ENCODE measurements at regions not wholly inside any gene's neighbourhood (a gene's known extent, or its start where the extent isn't known, plus 50 kb on each side); places are given as distances from the start of the nearest gene placed in this dataset.

DNA sequence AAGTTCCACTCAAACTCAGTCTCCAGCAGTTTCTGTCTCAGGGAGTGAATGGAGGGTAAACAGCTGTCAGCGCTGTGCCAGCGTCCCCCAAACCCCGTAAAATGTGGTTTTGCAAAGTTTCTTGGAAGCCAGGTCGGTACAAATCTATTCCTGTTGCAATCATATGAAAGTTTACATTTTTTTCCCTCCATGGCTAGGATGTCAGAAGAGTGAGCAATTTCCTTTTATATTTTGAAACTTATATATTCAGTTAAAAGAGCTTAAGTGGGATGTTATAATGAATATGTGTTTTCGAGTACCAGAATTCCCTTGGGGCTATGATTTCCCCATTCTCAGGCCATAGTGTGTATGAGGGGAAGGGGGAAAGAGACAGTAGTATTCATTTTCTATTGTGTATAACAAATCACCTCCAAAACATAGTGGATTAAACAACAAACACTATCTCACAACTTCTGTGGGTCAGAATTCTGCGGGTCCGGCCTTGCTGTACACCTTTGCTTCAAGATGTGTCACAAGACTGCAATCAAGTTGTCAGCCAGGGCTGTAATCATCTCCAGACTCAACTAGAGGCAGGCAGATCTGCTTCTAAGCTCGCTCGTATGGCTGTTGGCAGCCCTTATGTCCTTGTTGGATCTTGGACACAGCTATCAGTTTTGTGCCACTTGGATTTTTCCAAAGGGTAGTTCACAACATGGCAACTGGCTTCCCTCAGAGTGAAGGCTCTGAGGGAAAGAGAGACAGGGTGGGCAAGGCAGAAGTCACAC is 107.4 kb downstream of the SNX18 start:
- H3K4me3 Mint-ChIP-seq, result no peak overlapping the region
- no peaks in the 10 kb centered on the region for H3K79me2 ChIP-seq (replicated peaks; ENCODE audit: insufficient read depth)
- no peak for TF ChIP-seq ZNF114 (CRISPR knock-in tag; IDR thresholded peaks at IDR 0.05)
- TF ChIP-seq ZNF331 (CRISPR knock-in tag; IDR thresholded peaks at IDR 0.05; ENCODE audit: low read depth), result no peak
- TF ChIP-seq STAT1 (IDR thresholded peaks at IDR 0.05; ENCODE audit: unreplicated experiment), result no peak
- no peak for TF ChIP-seq NANOG (IDR thresholded peaks at IDR 0.05; ENCODE audit: borderline replicate concordance)
- no peak for TF ChIP-seq ETS1 (IDR thresholded peaks at IDR 0.05)
- TF ChIP-seq POLR2AphosphoS5 (IDR thresholded peaks at IDR 0.05; ENCODE audit: low read depth), result no peak
- TF ChIP-seq EZH2 (IDR thresholded peaks at IDR 0.05; ENCODE audit: low read depth, unreplicated experiment), result no peak
- no peak for TF ChIP-seq EZH2phosphoT487 (IDR thresholded peaks at IDR 0.05; ENCODE audit: unreplicated experiment)
- no peak for TF ChIP-seq CREB1 (CRISPR knock-in tag; IDR thresholded peaks at IDR 0.05; ENCODE audit: low read depth)
- no peak for TF ChIP-seq CTCF (conservative IDR thresholded peaks at IDR 0.05; ENCODE audit: low read depth in 2 of 2)
- no peak for TF ChIP-seq ZNF462 (CRISPR knock-in tag; IDR thresholded peaks at IDR 0.05)
- no peak for TF ChIP-seq JUNB (IDR thresholded peaks at IDR 0.05; ENCODE audit: unreplicated experiment)
- no peak for TF ChIP-seq REST (IDR thresholded peaks at IDR 0.05; ENCODE audit: unreplicated experiment)
- no peaks in the 10 kb centered on the region; the same call in 2 of the 3 replicates for H3K9me3 Mint-ChIP-seq
- ATAC-seq, result no peak
- no peaks in the 10 kb centered on the region; the same call in 2 of the 3 replicates for H3K4me1 Mint-ChIP-seq
- no peak for DNase-seq (ENCODE audit: low spot score)
- no peaks in the 10 kb centered on the region for H3K27me3 ChIP-seq (ENCODE audit: insufficient read depth)
- no peaks in the 10 kb centered on the region for H3K4me1 ChIP-seq (ENCODE audit: insufficient read depth)
- no peaks in the 10 kb centered on the region for H3F3A ChIP-seq (replicated peaks; ENCODE audit: low read depth)
- H3K4me3 ChIP-seq, result no peak overlapping the region
- no peak overlapping the region for H2AFZ ChIP-seq
- no peaks in the 10 kb centered on the region for H4K20me1 ChIP-seq (replicated peaks; ENCODE audit: insufficient read depth)
- no peaks in the 10 kb centered on the region for H3K36me3 Mint-ChIP-seq (ENCODE audit: low read depth)
- H3K4me2 ChIP-seq, result no peak overlapping the region
- H3K27ac ChIP-seq (ENCODE audit: low read depth), result no peak overlapping the region
- peaks cover 6% of the 10 kb centered on the region for H3K27me3 Mint-ChIP-seq (ENCODE audit: insufficient read depth, low read depth, poor library complexity)
- no peak overlapping the region for H3K27ac Mint-ChIP-seq
- H3K36me3 ChIP-seq (ENCODE audit: insufficient read depth), result no peaks in the 10 kb centered on the region; the same call in 1 of the 2 replicates
- H3K9me2 ChIP-seq (ENCODE audit: insufficient read depth), result 0 out of 2 replicates have a peak, but pooled peaks cover 4% of the 10 kb centered on the region

Measured in GM23338 (cell line).